GM21360 (cell line): ENCODE measurements at regions not wholly inside any gene's neighbourhood (a gene's known extent, or its start where the extent isn't known, plus 50 kb on each side); places are given as distances from the start of the nearest gene placed in this dataset.

Experiments used
- ATAC-seq: cut with Tn5 transposase; IDR thresholded peaks from one replicate; pipeline ENCODE4 v1.9.1; 2021; ENCODE audit warnings: mild to moderate bottlenecking, moderate library complexity; ENCODE audit not compliant: unreplicated experiment

- ATAC-seq = no peak
Measured at GRCh38 chr5:82854956-82855355, 222.2 kb downstream of the TMEM167A start.

- ATAC-seq = no peak
Measured at GRCh38 chr5:82851471-82851870, 225.7 kb downstream of the TMEM167A start.

GRCh38 chr5:82850393-82850792 is 226.8 kb downstream of the TMEM167A start:
- ATAC-seq = no peak

- ATAC-seq = no peak
Measured at GRCh38 chr5:82849885-82850284, 227.3 kb downstream of the TMEM167A start.

GRCh38 chr5:82847562-82847961 is 229.6 kb downstream of the TMEM167A start:
- no peak for ATAC-seq

- no peak for ATAC-seq
Measured at GRCh38 chr5:82839881-82840280, 237.3 kb downstream of the TMEM167A start.

GRCh38 chr5:82835488-82835887 is 241.7 kb downstream of the TMEM167A start:
- ATAC-seq = no peak

GRCh38 chr5:82834151-82834550 is 243.0 kb downstream of the TMEM167A start:
- no peak for ATAC-seq

GRCh38 chr5:82833277-82833676 is 243.9 kb downstream of the TMEM167A start:
- ATAC-seq = no peak

GRCh38 chr5:82832445-82832844 is 244.7 kb downstream of the TMEM167A start:
- no peak for ATAC-seq

GRCh38 chr5:82828211-82828610 is 249.0 kb downstream of the TMEM167A start:
- ATAC-seq = no peak

- ATAC-seq = no peak
Measured at GRCh38 chr5:82827651-82828050, 249.5 kb downstream of the TMEM167A start.

GRCh38 chr5:82822634-82822927 is 254.6 kb downstream of the TMEM167A start:
- no peak for ATAC-seq

- ATAC-seq = no peak
Measured at GRCh38 chr5:82821846-82822633, 255.2 kb downstream of the TMEM167A start.

- ATAC-seq = peak; percentile 80
Measured at GRCh38 chr5:82820961-82821845, 256.0 kb downstream of the TMEM167A start.

- ATAC-seq = no peak
Measured at GRCh38 chr5:82820188-82820587, 257.0 kb downstream of the TMEM167A start.

GRCh38 chr5:82817897-82818676 is 259.1 kb downstream of the TMEM167A start:
- ATAC-seq = no peak

GRCh38 chr5:82816926-82817325 is 260.3 kb downstream of the TMEM167A start:
- no peak for ATAC-seq

- no peak for ATAC-seq
Measured at GRCh38 chr5:82815871-82816270, 261.3 kb downstream of the TMEM167A start.

GRCh38 chr5:82813861-82814260 is 263.3 kb downstream of the TMEM167A start:
- ATAC-seq = no peak

- ATAC-seq = no peak
Measured at GRCh38 chr5:82812575-82812974, 264.6 kb downstream of the TMEM167A start.
